IMR-90 (cell line): ENCODE measurements at regions not wholly inside any gene's neighbourhood (a gene's known extent, or its start where the extent isn't known, plus 50 kb on each side); places are given as distances from the start of the nearest gene placed in this dataset.

Source experiments
- ATAC-seq: fragments of 200-7000 bp; cut with Tn5 transposase; 2 replicates; pipeline ENCODE4 v1.9.1; 2020; ENCODE audit warnings: low read depth, mild to moderate bottlenecking, moderate library complexity
- BruUV-seq: library from RNA; stranded (reverse); fragments of 400-500 nt; replicated peaks from 2 replicates; lab custom pipeline; 2021; lab: Mats Ljungman, UMichigan
- CTCF ChIA-PET: fragments of 300-600 bp; formaldehyde crosslinking; extraction: SDS; loops from one replicate; lab custom pipeline; 2021; ENCODE audit warnings: antibody characterized with exemption; lab: Yijun Ruan, JAX
- POLR2A ChIA-PET: fragments of 300-600 bp; sonication (Branson Sonifier 250); formaldehyde crosslinking; loops from one replicate; lab custom pipeline; 2022; ENCODE audit warnings: antibody characterized with exemption; ENCODE audit not compliant: unreplicated experiment; lab: Charles Lee
- DNase-seq: peaks from one replicate; pipeline ENCODE4 v3.0.0; 2013
- H2AFZ ChIP-seq: replicated peaks from 2 replicates; pipeline ENCODE3; 2013; ENCODE audit warnings: low read length, mild to moderate bottlenecking; ENCODE audit not compliant: poor library complexity
- H2AK5ac ChIP-seq: 2 replicates; pipeline ENCODE4 v1.6.1; 2013; ENCODE audit warnings: low read depth, low read length, inconsistent platforms
- H2AK9ac ChIP-seq: replicated peaks from 2 replicates; pipeline ENCODE3; 2013; ENCODE audit warnings: mild to moderate bottlenecking, low read depth, low read length, moderate library complexity; ENCODE audit not compliant: poor library complexity
- H2BK120ac ChIP-seq: 2 replicates; pipeline ENCODE4 v1.6.1; 2013; ENCODE audit warnings: low read depth, low read length, inconsistent platforms
- H2BK15ac ChIP-seq: 3 replicates; pipeline ENCODE4 v1.6.1; 2013; ENCODE audit warnings: low read depth, low read length, inconsistent platforms
- H2BK20ac ChIP-seq: 2 replicates; pipeline ENCODE4 v1.6.1; 2013; ENCODE audit warnings: low read depth, mild to moderate bottlenecking, inconsistent platforms, low read length, moderate library complexity
- H2BK5ac ChIP-seq: 2 replicates; pipeline ENCODE4 v1.6.1; 2013; ENCODE audit warnings: mild to moderate bottlenecking, low read depth, low read length, inconsistent platforms; ENCODE audit not compliant: poor library complexity, severe bottlenecking
- H3K14ac ChIP-seq: replicated peaks from 2 replicates; pipeline ENCODE4 v1.6.1; 2013; ENCODE audit warnings: low read depth, low read length, inconsistent platforms
- H3K18ac ChIP-seq: 2 replicates; pipeline ENCODE4 v1.6.1; 2013; ENCODE audit warnings: low read depth, low read length, control low read depth
- H3K23ac ChIP-seq: 2 replicates; pipeline ENCODE4 v1.6.1; 2013; ENCODE audit warnings: low read depth, low read length, inconsistent platforms
- H3K27ac ChIP-seq: 2 replicates; pipeline ENCODE4 v1.5.1; 2013; ENCODE audit warnings: mild to moderate bottlenecking, control low read depth, low read length; ENCODE audit not compliant: insufficient read depth
- H3K27me3 ChIP-seq: 2 replicates; pipeline ENCODE4 v1.6.1; 2013; ENCODE audit warnings: low read length; ENCODE audit not compliant: control insufficient read depth, insufficient read depth
- H3K36me3 ChIP-seq: 2 replicates; pipeline ENCODE4 v1.6.1; 2013; ENCODE audit warnings: low read length, mixed read lengths; ENCODE audit not compliant: control insufficient read depth, insufficient read depth
- H3K4ac ChIP-seq: 2 replicates; pipeline ENCODE4 v1.6.1; 2013; ENCODE audit warnings: low read depth, low read length, inconsistent platforms
- H3K4me1 ChIP-seq: 2 replicates; pipeline ENCODE4 v1.6.1; 2013; ENCODE audit warnings: low read length, mixed read lengths; ENCODE audit not compliant: control insufficient read depth, insufficient read depth
- H3K4me2 ChIP-seq: 2 replicates; pipeline ENCODE4 v1.6.1; 2013; ENCODE audit warnings: low read depth, mild to moderate bottlenecking, control low read depth, low read length, moderate library complexity
- H3K4me3 ChIP-seq: 2 replicates; pipeline ENCODE4 v1.5.1; 2013; ENCODE audit warnings: low read depth, mild to moderate bottlenecking, control low read depth, low read length, moderate library complexity; ENCODE audit not compliant: insufficient read depth
- H3K56ac ChIP-seq: 2 replicates; pipeline ENCODE4 v1.6.1; 2013; ENCODE audit warnings: low read length, inconsistent platforms; ENCODE audit not compliant: insufficient read depth; ENCODE audit errors: extremely low read depth
- H3K79me1 ChIP-seq, 2 experiments: 2 replicates each; pipeline ENCODE4 v1.6.1; 2013; ENCODE audit warnings: low read length in 2 of 2, inconsistent platforms in 1 of 2, low read depth in 1 of 2
- H3K9ac ChIP-seq: 2 replicates; pipeline ENCODE4 v1.6.1; 2013; ENCODE audit warnings: low read depth, low read length, control low read depth
- H3K9me1 ChIP-seq: 2 replicates; pipeline ENCODE4 v1.6.1; 2013; ENCODE audit warnings: low read length, inconsistent platforms; ENCODE audit not compliant: insufficient read depth
- H3K9me3 ChIP-seq: 2 replicates; pipeline ENCODE4 v1.6.1; 2013; ENCODE audit warnings: low read length; ENCODE audit not compliant: control insufficient read depth, insufficient read depth
- H4K20me1 ChIP-seq: 2 replicates; pipeline ENCODE4 v1.6.1; 2013; ENCODE audit warnings: low read length, inconsistent platforms; ENCODE audit not compliant: insufficient read depth
- H4K5ac ChIP-seq: 2 replicates; pipeline ENCODE4 v1.6.1; 2013; ENCODE audit warnings: mild to moderate bottlenecking, low read depth, low read length, control low read depth
- H4K8ac ChIP-seq, 2 experiments: 2 replicates each; pipeline ENCODE4 v1.6.1; 2013; ENCODE audit warnings: low read depth in 2 of 2, low read length in 2 of 2, control low read depth in 1 of 2, inconsistent platforms in 1 of 2
- H4K91ac ChIP-seq: 2 replicates; pipeline ENCODE4 v1.6.1; 2013; ENCODE audit warnings: low read depth, low read length, inconsistent platforms; ENCODE audit not compliant: insufficient read depth
- dilution Hi-C: fragments of 300-500 bp; cut with HindIII; formaldehyde crosslinking; loops from one replicate; pipeline ENCODE4 v1.14.3; 2018; ENCODE audit warnings: low sequenced_read_pairs; ENCODE audit not compliant: unreplicated experiment
- in situ Hi-C: fragments of 300-500 bp; cut with MboI; formaldehyde crosslinking; loops from 3 replicates; pipeline ENCODE4 v1.14.3; 2019; ENCODE audit warnings: low sequenced_read_pairs, inconsistent platforms, mixed read lengths
- intact Hi-C: fragments of 100-400 bp; cut with micrococcal nuclease; formaldehyde crosslinking; loops from 2 replicates; pipeline ENCODE4 v1.10.0; 2022
- TF ChIP-seq, protein P1 (sequence below): fragments of 150-350 bp; IDR thresholded peaks from 2 replicates; pipeline ENCODE4 v1.6.1; 2017; ENCODE audit warnings: mild to moderate bottlenecking, antibody characterized with exemption, low read length, low read depth

DNA sequence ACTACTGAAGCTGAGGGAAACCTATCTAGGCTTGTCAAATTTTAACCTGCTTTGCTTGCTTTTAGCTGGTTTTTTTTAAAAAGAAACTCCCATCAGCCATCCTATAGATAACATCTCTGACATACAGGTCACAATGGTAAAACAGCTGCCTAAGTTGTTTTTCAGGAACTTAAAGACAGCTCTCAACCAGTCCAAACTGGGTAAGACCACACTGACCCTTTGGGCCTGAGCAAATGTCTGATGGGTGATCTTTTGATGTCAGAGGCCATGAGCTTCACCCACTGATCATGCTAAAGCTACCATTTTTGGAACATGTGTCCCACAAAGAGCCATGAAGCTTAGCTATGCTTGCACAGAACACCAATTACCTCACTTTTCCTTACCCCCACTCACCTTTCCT, 50.0 kb upstream of the TANC1 start:
- H3K18ac ChIP-seq = no peak overlapping the region
- ATAC-seq = no peak

More for the DNA sequence above, 50.0 kb upstream of the TANC1 start:
- H3K23ac ChIP-seq = no peak overlapping the region
- in situ Hi-C loops = no loop called here
- H3K9ac ChIP-seq = no peak overlapping the region
- peaks cover 3% of the 10 kb centered on the region; the same call in 1 of the 2 replicates for H3K9me1 ChIP-seq
- no peak overlapping the region for H3K4ac ChIP-seq
- no peaks in the 10 kb centered on the region for H3K79me1 ChIP-seq
- no peaks in the 10 kb centered on the region for H3K36me3 ChIP-seq
- ChIA-PET CTCF (no interaction called here), POLR2A (no interaction called here)
- H2AFZ ChIP-seq = no peak overlapping the region
- H2BK5ac ChIP-seq = no peak overlapping the region
- no peak overlapping the region for H3K4me3 ChIP-seq
- intact Hi-C loops = no loop called here
- no peak overlapping the region for H3K27ac ChIP-seq
- H2BK15ac ChIP-seq = no peak overlapping the region
- no peak overlapping the region for H2BK120ac ChIP-seq
- no peak overlapping the region for H3K14ac ChIP-seq
- no peak overlapping the region for H4K91ac ChIP-seq
- H3K56ac ChIP-seq = no peak overlapping the region
- H3K27me3 ChIP-seq = no peaks in the 10 kb centered on the region
- no peak overlapping the region for H2AK9ac ChIP-seq
- dilution Hi-C loops = loop anchor here (25.0 kb wide), 1 partner anchor 194 kb away; no protein-coding TSS in a partner anchor
- no peak overlapping the region for H3K4me2 ChIP-seq
- H2BK20ac ChIP-seq = no peak overlapping the region
- H3K4me1 ChIP-seq = peaks cover 9% of the 10 kb centered on the region
- no peak overlapping the region for H2AK5ac ChIP-seq
- no peak overlapping the region for H4K8ac ChIP-seq
- no peaks in the 10 kb centered on the region for H3K9me3 ChIP-seq
- no TSS peak for BruUV-seq
- no peak overlapping the region for H4K5ac ChIP-seq
- DNase-seq = no peak
- TF ChIP-seq, protein P1, sequence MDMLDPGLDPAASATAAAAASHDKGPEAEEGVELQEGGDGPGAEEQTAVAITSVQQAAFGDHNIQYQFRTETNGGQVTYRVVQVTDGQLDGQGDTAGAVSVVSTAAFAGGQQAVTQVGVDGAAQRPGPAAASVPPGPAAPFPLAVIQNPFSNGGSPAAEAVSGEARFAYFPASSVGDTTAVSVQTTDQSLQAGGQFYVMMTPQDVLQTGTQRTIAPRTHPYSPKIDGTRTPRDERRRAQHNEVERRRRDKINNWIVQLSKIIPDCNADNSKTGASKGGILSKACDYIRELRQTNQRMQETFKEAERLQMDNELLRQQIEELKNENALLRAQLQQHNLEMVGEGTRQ = no peak
- no peaks in the 10 kb centered on the region for H4K20me1 ChIP-seq
